ENCODE measurements at regions not wholly inside any gene's neighbourhood (a gene's known extent, or its start where the extent isn't known, plus 50 kb on each side); places are given as distances from the start of the nearest gene placed in this dataset.
"Not testable (repeated sequence)": the region's sequence is repeated elsewhere in the genome, so short reads cannot be mapped to it uniquely, and the experiment has no call there.

DNA sequence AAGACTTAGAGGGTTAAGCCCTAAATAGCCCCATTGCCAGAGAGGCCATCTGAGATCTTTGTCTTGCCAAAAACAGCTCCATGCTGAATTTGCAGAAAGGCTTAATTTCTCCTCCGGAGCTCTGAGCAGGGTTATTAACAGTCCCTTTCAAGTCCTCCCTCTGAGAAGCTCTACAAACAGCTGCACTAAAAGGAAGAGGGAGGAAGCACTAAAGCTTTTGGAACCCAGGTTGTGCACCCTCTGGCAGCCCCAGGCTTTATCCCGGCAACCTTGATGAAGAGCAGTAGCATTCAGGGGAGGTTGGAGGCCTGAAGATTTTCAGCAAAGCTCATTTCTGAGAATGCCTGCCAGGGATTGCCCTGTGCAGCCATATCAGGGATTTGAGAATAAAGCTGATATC lies 554.7 kb downstream of the RBFOX1 start:
- Histone ChIP-seq H3K9me3 (no peaks in the 10 kb centered on the region), H3K36me3 (no peaks in the 10 kb centered on the region), H3K27me3 (replicated peaks; ENCODE audit: insufficient read depth) (no peaks in the 10 kb centered on the region), H3K27ac (no peak overlapping the region), H3K4me1 (replicated peaks) (no peaks in the 10 kb centered on the region), H3K4me3 (no peak overlapping the region)
- intact Hi-C loops (cut with DNase I) = no loop called here
- DNase-seq (ENCODE audit: low spot score) = no peak
- 9% methylated on average over 2 of the region's 2 CpGs for whole genome bisulfite sequencing
- TF ChIP-seq CTCF (IDR thresholded peaks at IDR 0.05) (no peak), POLR2AphosphoS5 (IDR thresholded peaks at IDR 0.05) (no peak), POLR2A (IDR thresholded peaks at IDR 0.05) (no peak)

DNA sequence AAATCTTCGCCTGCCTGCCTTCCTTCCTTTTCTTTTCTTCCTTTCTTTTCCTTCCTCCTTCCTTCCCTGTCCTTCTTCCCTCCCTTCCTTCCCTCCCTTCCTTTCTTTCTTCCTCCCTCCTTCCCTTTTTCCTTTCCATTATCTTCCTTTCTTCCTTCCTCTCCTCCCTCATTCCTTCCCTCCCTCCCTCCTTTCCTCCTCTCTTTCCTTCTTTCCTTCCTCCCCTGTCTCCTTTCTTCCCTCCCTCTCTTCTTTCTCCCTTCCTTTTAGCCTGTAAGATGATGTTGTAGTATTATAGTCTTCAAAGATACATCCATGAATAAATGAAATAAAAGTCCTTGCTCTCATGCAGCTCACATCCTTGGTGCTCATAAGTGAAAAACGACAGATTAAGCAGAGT lies 539.3 kb downstream of the RBFOX1 start:
- no peaks in the 10 kb centered on the region for H3K4me1 ChIP-seq (replicated peaks)
- intact Hi-C loops (cut with DNase I) = no loop called here
- no peaks in the 10 kb centered on the region for H3K36me3 ChIP-seq
- no peak overlapping the region for H3K4me3 ChIP-seq
- 84% methylated on average over 2 of the region's 2 CpGs for WGBS
- H3K27me3 ChIP-seq (replicated peaks; ENCODE audit: insufficient read depth) = no peaks in the 10 kb centered on the region
- H3K9me3 ChIP-seq = no peaks in the 10 kb centered on the region
- no peak overlapping the region for H3K27ac ChIP-seq
- no peak for DNase-seq (ENCODE audit: low spot score)
- TF ChIP-seq POLR2A (IDR thresholded peaks at IDR 0.05) (no peak), CTCF (IDR thresholded peaks at IDR 0.05) (no peak), POLR2AphosphoS5 (IDR thresholded peaks at IDR 0.05) (no peak)

DNA sequence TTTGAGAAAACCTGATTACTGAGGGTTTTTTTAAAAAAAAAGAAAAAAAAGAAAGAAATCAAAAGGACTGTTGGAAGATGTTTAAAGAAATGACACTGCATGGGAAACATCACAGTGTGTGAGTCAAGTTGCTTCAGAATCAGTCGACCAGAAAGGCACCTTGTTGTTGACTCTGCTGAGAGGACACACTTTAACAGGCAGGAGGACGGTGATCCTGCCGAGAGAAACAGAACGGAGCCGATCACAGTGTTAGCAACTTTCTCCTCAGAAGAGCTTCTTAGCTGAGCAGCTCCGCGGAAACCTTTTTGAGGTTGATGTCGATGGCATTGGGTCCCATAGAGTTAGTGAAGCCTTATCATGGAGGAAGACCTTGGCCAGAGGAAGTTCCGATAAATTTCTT lies 538.7 kb downstream of the RBFOX1 start:
- intact Hi-C loops (cut with DNase I) = no loop called here
- H3K4me3 ChIP-seq = no peak overlapping the region
- no peaks in the 10 kb centered on the region for H3K27me3 ChIP-seq (replicated peaks; ENCODE audit: insufficient read depth)
- WGBS = 55% methylated on average over 9 of the region's 9 CpGs
- no peak overlapping the region for H3K27ac ChIP-seq
- no peaks in the 10 kb centered on the region for H3K36me3 ChIP-seq
- no peak for DNase-seq (ENCODE audit: low spot score)
- H3K9me3 ChIP-seq = no peaks in the 10 kb centered on the region
- TF ChIP-seq POLR2A (IDR thresholded peaks at IDR 0.05) (no peak), CTCF (IDR thresholded peaks at IDR 0.05) (no peak), POLR2AphosphoS5 (IDR thresholded peaks at IDR 0.05) (no peak)
- H3K4me1 ChIP-seq (replicated peaks) = no peaks in the 10 kb centered on the region

GRCh38 chr16:7867831-7868230 lies 535.2 kb downstream of the RBFOX1 start:
- Histone ChIP-seq H3K4me3 (no peak overlapping the region), H3K27me3 (replicated peaks; ENCODE audit: insufficient read depth) (no peaks in the 10 kb centered on the region), H3K4me1 (replicated peaks) (no peaks in the 10 kb centered on the region), H3K9me3 (no peaks in the 10 kb centered on the region), H3K36me3 (no peaks in the 10 kb centered on the region), H3K27ac (no peak overlapping the region)
- no peak for DNase-seq (ENCODE audit: low spot score)
- intact Hi-C loops (cut with DNase I) = no loop called here
- 95% methylated on average over 1 of the region's 1 CpG for WGBS
- TF ChIP-seq POLR2A (IDR thresholded peaks at IDR 0.05) = no peak
- TF ChIP-seq CTCF (IDR thresholded peaks at IDR 0.05) = no peak
- no peak for TF ChIP-seq POLR2AphosphoS5 (IDR thresholded peaks at IDR 0.05)

DNA sequence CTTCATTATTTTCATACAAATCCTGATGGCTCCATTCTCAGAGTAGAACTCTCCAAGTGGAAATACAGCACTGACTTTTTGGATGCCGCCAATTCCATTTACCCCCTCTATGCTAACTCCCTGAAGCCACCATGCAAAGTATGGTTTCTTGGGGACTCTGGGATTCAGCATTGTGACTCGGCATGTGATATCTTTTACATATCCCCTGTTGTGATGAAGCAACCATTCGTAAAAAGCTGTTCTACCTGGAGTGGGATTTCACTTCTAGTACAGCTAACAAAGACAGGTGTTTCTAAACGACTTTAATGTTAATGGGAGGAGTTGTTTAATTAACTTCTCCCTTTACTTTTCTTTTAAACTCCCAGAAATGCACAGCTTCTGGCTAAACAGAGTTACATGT lies 533.5 kb downstream of the RBFOX1 start:
- no peak for DNase-seq (ENCODE audit: low spot score)
- intact Hi-C loops (cut with DNase I) = no loop called here
- TF ChIP-seq CTCF (IDR thresholded peaks at IDR 0.05) (no peak), POLR2A (IDR thresholded peaks at IDR 0.05) (no peak), POLR2AphosphoS5 (IDR thresholded peaks at IDR 0.05) (no peak)

GRCh38 chr16:7865393-7865792 lies 532.7 kb downstream of the RBFOX1 start:
- DNase-seq (ENCODE audit: low spot score); H3K4me1 ChIP-seq (replicated peaks); intact Hi-C loops (cut with DNase I); H3K36me3 ChIP-seq; H3K27ac ChIP-seq; H3K9me3 ChIP-seq; H3K27me3 ChIP-seq (replicated peaks; ENCODE audit: insufficient read depth); H3K4me3 ChIP-seq: not testable (repeated sequence)
- WGBS = 55% methylated on average over 3 of the region's 3 CpGs

More for the DNA sequence above, 533.5 kb downstream of the RBFOX1 start:
- 31% methylated on average over 4 of the region's 4 CpGs for WGBS
- Histone ChIP-seq H3K27me3 (replicated peaks; ENCODE audit: insufficient read depth) (no peaks in the 10 kb centered on the region), H3K4me3 (no peak overlapping the region), H3K27ac (no peak overlapping the region), H3K4me1 (replicated peaks) (no peaks in the 10 kb centered on the region), H3K9me3 (no peaks in the 10 kb centered on the region), H3K36me3 (no peaks in the 10 kb centered on the region)
